ENCODE measurements at regions not wholly inside any gene's neighbourhood (a gene's known extent, or its start where the extent isn't known, plus 50 kb on each side); places are given as distances from the start of the nearest gene placed in this dataset.

DNA sequence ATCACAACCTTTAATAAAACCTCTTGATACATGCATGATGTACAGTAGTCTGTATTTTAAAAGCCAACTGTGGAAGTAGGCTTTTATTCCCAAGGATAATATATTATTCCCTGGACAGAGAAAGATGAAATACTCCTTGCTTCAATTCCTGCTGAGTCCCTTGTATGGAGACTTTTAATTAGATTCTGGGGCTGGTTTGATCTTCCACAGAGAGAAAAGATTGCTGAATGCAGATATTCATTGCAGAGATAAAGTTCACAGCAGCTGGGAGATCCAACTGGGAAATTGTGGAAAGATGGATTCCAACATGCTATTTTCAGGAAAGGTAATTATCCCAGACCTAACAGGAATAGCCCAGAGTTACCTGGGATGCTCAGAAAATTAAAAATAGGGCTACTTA is 607.0 kb upstream of the HS6ST1 start:
- no peaks in the 10 kb centered on the region for H3K9me3 ChIP-seq
- DNase-seq = no peak
- no peaks in the 10 kb centered on the region for H3K27me3 ChIP-seq
- H3K36me3 ChIP-seq = no peaks in the 10 kb centered on the region
- H3K4me1 ChIP-seq = no peaks in the 10 kb centered on the region
- no peak overlapping the region for H3K4me3 ChIP-seq
- TF ChIP-seq, protein P1, sequence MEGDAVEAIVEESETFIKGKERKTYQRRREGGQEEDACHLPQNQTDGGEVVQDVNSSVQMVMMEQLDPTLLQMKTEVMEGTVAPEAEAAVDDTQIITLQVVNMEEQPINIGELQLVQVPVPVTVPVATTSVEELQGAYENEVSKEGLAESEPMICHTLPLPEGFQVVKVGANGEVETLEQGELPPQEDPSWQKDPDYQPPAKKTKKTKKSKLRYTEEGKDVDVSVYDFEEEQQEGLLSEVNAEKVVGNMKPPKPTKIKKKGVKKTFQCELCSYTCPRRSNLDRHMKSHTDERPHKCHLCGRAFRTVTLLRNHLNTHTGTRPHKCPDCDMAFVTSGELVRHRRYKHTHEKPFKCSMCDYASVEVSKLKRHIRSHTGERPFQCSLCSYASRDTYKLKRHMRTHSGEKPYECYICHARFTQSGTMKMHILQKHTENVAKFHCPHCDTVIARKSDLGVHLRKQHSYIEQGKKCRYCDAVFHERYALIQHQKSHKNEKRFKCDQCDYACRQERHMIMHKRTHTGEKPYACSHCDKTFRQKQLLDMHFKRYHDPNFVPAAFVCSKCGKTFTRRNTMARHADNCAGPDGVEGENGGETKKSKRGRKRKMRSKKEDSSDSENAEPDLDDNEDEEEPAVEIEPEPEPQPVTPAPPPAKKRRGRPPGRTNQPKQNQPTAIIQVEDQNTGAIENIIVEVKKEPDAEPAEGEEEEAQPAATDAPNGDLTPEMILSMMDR (IDR thresholded peaks at IDR 0.05) = no peak
- no peak for TF ChIP-seq POLR2A (IDR thresholded peaks at IDR 0.05)
- H3K27ac ChIP-seq = no peak overlapping the region

DNA sequence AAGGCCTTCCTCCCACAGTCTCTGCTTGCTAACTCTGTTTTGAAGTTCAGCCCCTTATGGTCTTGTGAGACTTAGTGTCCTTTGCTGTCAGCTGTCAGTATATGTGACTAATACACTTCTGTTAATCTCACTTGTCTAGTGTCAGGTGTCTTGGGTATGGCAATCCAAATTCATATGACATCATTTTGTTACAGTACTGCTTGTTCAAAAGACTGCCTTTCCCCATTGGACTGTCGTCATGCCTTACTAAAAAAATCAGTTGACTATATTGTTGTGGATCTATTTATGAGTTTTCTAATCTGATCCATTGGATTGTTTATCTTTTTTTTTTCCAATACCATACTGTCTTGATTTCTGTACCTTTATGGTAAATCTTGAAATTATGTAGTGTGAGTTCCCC is 611.4 kb upstream of the HS6ST1 start:
- Histone ChIP-seq H3K4me1 (no peaks in the 10 kb centered on the region), H3K36me3 (no peaks in the 10 kb centered on the region), H3K4me3 (no peak overlapping the region), H3K27ac (no peak overlapping the region), H3K27me3 (no peaks in the 10 kb centered on the region), H3K9me3 (no peaks in the 10 kb centered on the region)
- DNase-seq = no peak
- no peak for TF ChIP-seq POLR2A (IDR thresholded peaks at IDR 0.05)
- TF ChIP-seq, protein P1 (IDR thresholded peaks at IDR 0.05) = no peak

DNA sequence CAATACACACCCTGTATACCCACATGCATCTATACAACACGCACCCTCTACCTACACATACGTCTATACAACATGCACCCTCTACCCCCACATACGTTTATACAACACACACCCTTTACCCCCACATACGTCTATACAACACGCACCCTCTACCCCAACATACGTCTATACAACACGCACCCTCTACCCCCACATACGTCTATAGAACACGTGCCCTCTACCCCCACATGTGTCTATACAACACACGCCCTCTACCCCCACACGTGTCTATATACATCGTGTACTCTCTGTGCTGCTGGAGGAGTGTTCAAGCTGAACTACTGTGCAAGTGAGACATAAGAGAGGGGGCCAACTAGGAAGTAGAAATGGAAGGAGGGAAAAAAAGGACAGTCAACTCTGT is 621.7 kb upstream of the HS6ST1 start:
- H3K27ac ChIP-seq = no peak overlapping the region
- TF ChIP-seq, protein P1 (IDR thresholded peaks at IDR 0.05) = no peak
- TF ChIP-seq POLR2A (IDR thresholded peaks at IDR 0.05) = no peak

DNA sequence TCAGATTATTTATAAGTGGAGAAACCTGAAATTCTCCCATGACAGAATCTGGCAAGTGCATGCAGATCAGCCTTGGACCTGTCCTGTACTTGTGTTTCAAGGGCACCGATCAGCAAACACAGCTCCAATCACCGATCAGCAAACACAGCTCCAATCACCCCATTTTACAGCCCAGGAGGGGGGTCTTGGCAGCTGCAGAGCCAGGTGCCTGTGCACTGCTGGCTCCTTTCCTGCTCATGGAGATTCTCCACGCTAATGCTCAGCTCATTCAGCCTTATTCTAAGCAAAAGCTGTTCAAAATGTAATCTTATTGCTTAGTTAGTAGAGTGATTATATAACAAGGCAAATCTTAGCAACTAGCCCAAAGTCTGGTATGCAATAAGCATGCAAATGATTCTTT is 623.1 kb upstream of the HS6ST1 start:
- no peaks in the 10 kb centered on the region for H3K4me1 ChIP-seq
- TF ChIP-seq, protein P1 (IDR thresholded peaks at IDR 0.05) = no peak
- no peak for TF ChIP-seq POLR2A (IDR thresholded peaks at IDR 0.05)
- H3K36me3 ChIP-seq = no peaks in the 10 kb centered on the region
- no peak for DNase-seq
- no peak overlapping the region for H3K4me3 ChIP-seq
- no peaks in the 10 kb centered on the region for H3K9me3 ChIP-seq
- H3K27me3 ChIP-seq = no peaks in the 10 kb centered on the region
- H3K27ac ChIP-seq = no peak overlapping the region

More for the DNA sequence above, 621.7 kb upstream of the HS6ST1 start:
- H3K4me3 ChIP-seq = no peak overlapping the region
- no peaks in the 10 kb centered on the region for H3K27me3 ChIP-seq
- H3K4me1 ChIP-seq = no peaks in the 10 kb centered on the region
- no peaks in the 10 kb centered on the region for H3K36me3 ChIP-seq
- H3K9me3 ChIP-seq = no peaks in the 10 kb centered on the region
- no peak for DNase-seq

DNA sequence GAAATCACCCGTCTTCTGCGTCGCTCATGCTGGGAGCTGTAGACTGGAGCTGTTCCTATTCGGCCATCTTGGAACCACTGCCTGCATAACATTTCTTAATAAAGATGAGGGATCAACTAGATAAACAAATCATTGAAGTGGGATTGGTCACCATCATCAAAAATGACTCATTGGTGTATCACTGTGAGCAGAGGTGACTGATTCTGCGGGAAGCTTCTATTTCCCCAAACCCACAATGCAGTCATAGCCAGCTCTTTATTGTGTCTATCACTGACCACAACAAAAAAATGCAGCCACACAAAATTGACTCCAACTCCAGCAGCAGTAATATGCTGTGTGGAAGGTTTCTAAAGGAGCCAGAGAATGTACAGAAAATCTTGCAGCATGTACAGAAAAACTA is 630.7 kb upstream of the HS6ST1 start:
- DNase-seq = no peak
- Histone ChIP-seq H3K4me1 (no peaks in the 10 kb centered on the region), H3K4me3 (no peak overlapping the region), H3K27me3 (no peaks in the 10 kb centered on the region), H3K27ac (no peak overlapping the region), H3K36me3 (no peaks in the 10 kb centered on the region), H3K9me3 (peaks cover 0 to 4% (median 0%) of the 10 kb centered on the region in 4 donors)
- TF ChIP-seq, protein P1 (IDR thresholded peaks at IDR 0.05) = no peak
- no peak for TF ChIP-seq POLR2A (IDR thresholded peaks at IDR 0.05)

DNA sequence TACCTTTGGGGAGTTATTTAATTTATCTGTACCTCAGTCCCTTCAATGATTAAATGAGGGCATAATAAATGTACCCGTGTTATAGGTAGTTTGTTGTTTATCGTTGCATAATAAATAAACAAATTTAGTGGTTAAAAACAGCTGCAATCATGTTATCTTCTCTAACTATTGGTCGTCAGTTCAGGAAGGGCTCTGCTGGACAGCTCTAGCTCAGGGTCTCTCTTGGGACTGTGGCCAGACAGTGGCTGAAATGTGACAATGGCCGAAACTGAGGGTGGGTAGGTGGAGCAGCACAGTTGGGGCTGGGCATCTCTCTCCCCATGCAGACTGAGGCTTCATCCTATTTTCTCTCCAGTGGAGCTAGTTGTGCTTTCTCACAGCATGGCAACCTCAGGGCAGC is 632.1 kb upstream of the HS6ST1 start:
- no peak for DNase-seq
- Histone ChIP-seq H3K36me3 (no peaks in the 10 kb centered on the region), H3K27me3 (no peaks in the 10 kb centered on the region), H3K4me1 (no peaks in the 10 kb centered on the region), H3K9me3 (peaks cover 0 to 4% (median 0%) of the 10 kb centered on the region in 4 donors), H3K4me3 (no peak overlapping the region), H3K27ac (no peak overlapping the region)
- TF ChIP-seq POLR2A (IDR thresholded peaks at IDR 0.05) = no peak
- TF ChIP-seq, protein P1 (IDR thresholded peaks at IDR 0.05) = no peak

Measured in Peyer's patch (tissue), 4 donors.